CD4-positive, alpha-beta T cell (primary cell): ENCODE measurements at regions not wholly inside any gene's neighbourhood (a gene's known extent, or its start where the extent isn't known, plus 50 kb on each side); places are given as distances from the start of the nearest gene placed in this dataset.

Experiments
- ATAC-seq: fragments of 200-7000 bp; cut with Tn5 transposase; one replicate; pipeline ENCODE4 v1.10.0; 2022; ENCODE audit warnings: mild to moderate bottlenecking; ENCODE audit not compliant: poor library complexity
- CTCF ChIA-PET: fragments of 350-600 bp; sonication (Branson Sonifier 250); formaldehyde crosslinking; loops from one replicate; lab custom pipeline; 2021; ENCODE audit warnings: antibody characterized with exemption, inconsistent platforms; lab: Charles Lee
- POLR2A ChIA-PET: fragments of 350-600 bp; sonication (Branson Sonifier 250); formaldehyde crosslinking; loops from one replicate; lab custom pipeline; 2021; ENCODE audit warnings: antibody characterized with exemption, inconsistent platforms; lab: Charles Lee
- DNase-seq, 14 experiments: peaks; one replicate each; pipeline ENCODE4 v3.0.0-alpha.2; 2013 to 2020; ENCODE audit warnings: mixed read lengths in 2 of 14
- H3K27ac ChIP-seq, 2 donors: one replicate each; pipeline versions ENCODE4 v1.5.1 to v1.7.0; 2013; ENCODE audit warnings: low read length in 2 of 2, low read depth in 1 of 2, mild to moderate bottlenecking in 1 of 2
- H3K27me3 ChIP-seq, 2 experiments: 1 replicate in 1 of 2; 2 replicates in 1 of 2; pipeline versions ENCODE4 v1.6.1 to v1.7.0; 2013; ENCODE audit warnings: low read length in 2 of 2, control low read depth in 1 of 2, mild to moderate bottlenecking in 1 of 2, moderate library complexity in 1 of 2; ENCODE audit not compliant: insufficient read depth in 2 of 2, control insufficient read depth in 1 of 2
- H3K36me3 ChIP-seq: one replicate; pipeline ENCODE4 v1.6.1; 2013; ENCODE audit warnings: low read length, control low read depth; ENCODE audit not compliant: insufficient read depth
- H3K4me1 ChIP-seq: one replicate; pipeline ENCODE4 v1.6.1; 2013; ENCODE audit warnings: low read length, control low read depth; ENCODE audit not compliant: insufficient read depth
- H3K4me3 ChIP-seq: one replicate; pipeline ENCODE4 v1.5.1; 2013; ENCODE audit warnings: mild to moderate bottlenecking, low read length, moderate library complexity
- H3K9me3 ChIP-seq, 2 experiments: 1 replicate in 1 of 2; 2 replicates in 1 of 2; pipeline versions ENCODE4 v1.6.1 to v1.7.0; 2013; ENCODE audit warnings: low read length in 2 of 2, mild to moderate bottlenecking in 2 of 2, control low read depth in 1 of 2, moderate library complexity in 1 of 2; ENCODE audit not compliant: control insufficient read depth in 1 of 2, insufficient read depth in 1 of 2
- H3K27ac Mint-ChIP-seq: one replicate; pipeline ENCODE4 v1.8.0; 2020; ENCODE audit warnings: mixed read lengths
- H3K27me3 Mint-ChIP-seq: one replicate; pipeline ENCODE4 v1.8.0; 2021; ENCODE audit warnings: mixed read lengths
- H3K36me3 Mint-ChIP-seq: one replicate; pipeline ENCODE4 v1.8.0; 2021; ENCODE audit warnings: low read depth, mixed read lengths
- H3K4me1 Mint-ChIP-seq: one replicate; pipeline ENCODE4 v1.8.0; 2021; ENCODE audit warnings: low read depth, mixed read lengths
- H3K4me3 Mint-ChIP-seq: one replicate; pipeline ENCODE4 v1.8.0; 2020; ENCODE audit warnings: mild to moderate bottlenecking, mixed read lengths
- H3K9me3 Mint-ChIP-seq: one replicate; pipeline ENCODE4 v1.8.0; 2020; ENCODE audit warnings: mixed read lengths
- CTCF ChIP-seq: fragments of 200-600 bp; IDR thresholded peaks from one replicate; pipeline ENCODE4 v1.8.0; 2022; ENCODE audit warnings: antibody characterized with exemption, mild to moderate bottlenecking
- intact Hi-C, 2 experiments: fragments of 100-400 bp; cut with DNase I in 1 of 2; cut with micrococcal nuclease in 1 of 2; formaldehyde crosslinking; loops; one replicate each; pipeline versions ENCODE4 v1.15.1 to v1.9.0; 2023 to 2025; cut with DNase I, micrococcal nuclease

GRCh38 chr14:53472306-53472705 is 319.2 kb upstream of the DDHD1 start:
- H3K4me1 ChIP-seq: no peaks in the 10 kb centered on the region
- DNase-seq (no peak), ATAC-seq (no peak)
- TF ChIP-seq CTCF: no peak
- POLR2A ChIA-PET: no interaction called here
- no peak overlapping the region for H3K4me3 ChIP-seq
- Mint-ChIP-seq H3K4me1 (no peaks in the 10 kb centered on the region), H3K4me3 (no peak overlapping the region), H3K27me3 (no peaks in the 10 kb centered on the region), H3K9me3 (no peaks in the 10 kb centered on the region), H3K36me3 (no peaks in the 10 kb centered on the region), H3K27ac (no peak overlapping the region)
- peaks cover 0 to 9% of the 10 kb centered on the region in 2 experiments for H3K9me3 ChIP-seq
- no peak overlapping the region for H3K27ac ChIP-seq
- intact Hi-C loops: no loop called here
- no peaks in the 10 kb centered on the region for H3K36me3 ChIP-seq
- CTCF ChIA-PET: no interaction called here
- H3K27me3 ChIP-seq: no peaks in the 10 kb centered on the region

GRCh38 chr14:53470351-53471043 is 317.4 kb upstream of the DDHD1 start:
- no peaks in the 10 kb centered on the region for H3K27me3 ChIP-seq
- intact Hi-C loops: no loop called here
- Mint-ChIP-seq H3K4me3 (no peak overlapping the region), H3K4me1 (no peaks in the 10 kb centered on the region), H3K27me3 (no peaks in the 10 kb centered on the region), H3K27ac (no peak overlapping the region), H3K9me3 (no peaks in the 10 kb centered on the region), H3K36me3 (no peaks in the 10 kb centered on the region)
- ATAC-seq (no peak), DNase-seq (no peak)
- no peaks in the 10 kb centered on the region for H3K4me1 ChIP-seq
- no peak overlapping the region for H3K4me3 ChIP-seq
- POLR2A ChIA-PET: no interaction called here
- H3K36me3 ChIP-seq: no peaks in the 10 kb centered on the region
- no peak for TF ChIP-seq CTCF
- CTCF ChIA-PET: no interaction called here
- H3K27ac ChIP-seq: no peak overlapping the region
- peaks cover 0 to 4% of the 10 kb centered on the region in 2 experiments for H3K9me3 ChIP-seq

GRCh38 chr14:53468876-53469275 is 315.8 kb upstream of the DDHD1 start:
- POLR2A ChIA-PET: no interaction called here

More at GRCh38 chr14:53468876-53469275, 315.8 kb upstream of the DDHD1 start:
- H3K36me3 ChIP-seq: no peaks in the 10 kb centered on the region
- peaks cover 0 to 4% of the 10 kb centered on the region in 2 experiments for H3K9me3 ChIP-seq
- Mint-ChIP-seq H3K4me3 (no peak overlapping the region), H3K4me1 (no peaks in the 10 kb centered on the region), H3K27ac (no peak overlapping the region), H3K36me3 (no peaks in the 10 kb centered on the region), H3K9me3 (no peaks in the 10 kb centered on the region), H3K27me3 (no peaks in the 10 kb centered on the region)
- no peaks in the 10 kb centered on the region for H3K27me3 ChIP-seq
- no peak for TF ChIP-seq CTCF
- intact Hi-C loops: no loop called here
- DNase-seq: no peak
- no peak overlapping the region for H3K27ac ChIP-seq
- no peak for ATAC-seq
- H3K4me1 ChIP-seq: no peaks in the 10 kb centered on the region
- H3K4me3 ChIP-seq: no peak overlapping the region
- CTCF ChIA-PET: no interaction called here
